ENCODE measurements at regions not wholly inside any gene's neighbourhood (a gene's known extent, or its start where the extent isn't known, plus 50 kb on each side); places are given as distances from the start of the nearest gene placed in this dataset.

DNA sequence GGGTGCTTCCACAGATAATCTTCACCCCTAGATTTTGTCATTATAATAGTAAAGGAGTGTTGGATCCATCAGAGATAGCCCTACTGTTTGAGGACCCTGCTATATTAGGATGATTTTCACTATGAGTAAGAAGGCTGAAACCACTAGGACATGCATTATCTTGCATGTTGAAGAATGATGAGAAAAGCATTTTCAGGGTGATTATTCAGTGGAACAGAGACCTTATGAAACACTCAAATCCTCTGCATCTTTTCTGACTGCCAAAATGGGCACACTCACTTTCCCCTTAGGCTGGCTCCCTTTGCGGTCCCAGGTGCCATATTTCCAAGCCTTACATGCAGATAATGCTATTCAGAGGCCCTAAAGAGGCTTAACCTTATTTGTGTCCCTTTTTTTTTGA, 296.9 kb downstream of the RND3 start:
- no peaks in the 10 kb centered on the region for H3K27me3 ChIP-seq (ENCODE audit: insufficient read depth, low read length)
- H3K27ac ChIP-seq (ENCODE audit: low read depth, low read length) = no peak overlapping the region
- no peaks in the 10 kb centered on the region for H3K36me3 ChIP-seq (ENCODE audit: insufficient read depth, low read length)
- H3K79me2 ChIP-seq (ENCODE audit: control insufficient read depth, insufficient read depth, low read length, unreplicated experiment) = no peaks in the 10 kb centered on the region
- H3K4me1 ChIP-seq (ENCODE audit: control insufficient read depth, insufficient read depth, low read length, unreplicated experiment) = peaks cover 3% of the 10 kb centered on the region
- no peak overlapping the region for H3K4me3 ChIP-seq (ENCODE audit: low read depth, low read length)
- H2AFZ ChIP-seq (ENCODE audit: low read length, unreplicated experiment) = no peak overlapping the region

DNA sequence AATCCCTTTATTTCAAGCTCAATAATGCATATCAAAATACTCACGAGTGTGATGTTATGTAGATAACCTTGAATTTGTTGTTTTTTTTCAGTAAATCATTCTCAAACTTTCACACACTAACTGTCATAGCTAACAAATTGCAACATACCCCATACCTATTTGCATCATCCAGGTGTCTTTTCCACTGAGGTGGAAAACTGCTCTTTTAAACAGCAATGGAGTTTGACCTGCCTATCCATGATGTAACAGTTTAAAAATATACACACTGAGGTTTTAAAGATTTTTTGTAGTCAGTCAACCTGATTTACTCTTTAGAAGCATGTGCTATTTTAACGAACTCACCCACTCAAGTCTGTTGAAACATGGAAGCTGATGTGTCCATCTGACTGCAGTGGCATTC, 298.7 kb downstream of the RND3 start:
- Histone ChIP-seq H3K27me3 (ENCODE audit: insufficient read depth, low read length) (no peaks in the 10 kb centered on the region), H3K36me3 (ENCODE audit: insufficient read depth, low read length) (no peaks in the 10 kb centered on the region), H2AFZ (ENCODE audit: low read length, unreplicated experiment) (no peak overlapping the region), H3K4me3 (ENCODE audit: low read depth, low read length) (no peak overlapping the region), H3K4me1 (ENCODE audit: control insufficient read depth, insufficient read depth, low read length, unreplicated experiment) (peaks cover 3% of the 10 kb centered on the region), H3K79me2 (ENCODE audit: control insufficient read depth, insufficient read depth, low read length, unreplicated experiment) (no peaks in the 10 kb centered on the region), H3K27ac (ENCODE audit: low read depth, low read length) (no peak overlapping the region)

- Histone ChIP-seq H3K27me3 (ENCODE audit: insufficient read depth, low read length) (no peaks in the 10 kb centered on the region), H3K79me2 (ENCODE audit: control insufficient read depth, insufficient read depth, low read length, unreplicated experiment) (no peaks in the 10 kb centered on the region), H2AFZ (ENCODE audit: low read length, unreplicated experiment) (peak overlapping the region; percentile 45), H3K27ac (ENCODE audit: low read depth, low read length) (no peak overlapping the region), H3K4me1 (ENCODE audit: control insufficient read depth, insufficient read depth, low read length, unreplicated experiment) (peaks cover 3% of the 10 kb centered on the region), H3K36me3 (ENCODE audit: insufficient read depth, low read length) (no peaks in the 10 kb centered on the region), H3K4me3 (ENCODE audit: low read depth, low read length) (no peak overlapping the region)
These were observed 299.3 kb downstream of the RND3 start for GRCh38 chr2:150188177-150188576.

- no peaks in the 10 kb centered on the region for H3K36me3 ChIP-seq (ENCODE audit: insufficient read depth, low read length)
- H2AFZ ChIP-seq (ENCODE audit: low read length, unreplicated experiment) = no peak overlapping the region
- no peaks in the 10 kb centered on the region for H3K79me2 ChIP-seq (ENCODE audit: control insufficient read depth, insufficient read depth, low read length, unreplicated experiment)
- H3K4me3 ChIP-seq (ENCODE audit: low read depth, low read length) = no peak overlapping the region
- no peaks in the 10 kb centered on the region for H3K4me1 ChIP-seq (ENCODE audit: control insufficient read depth, insufficient read depth, low read length, unreplicated experiment)
- H3K27me3 ChIP-seq (ENCODE audit: insufficient read depth, low read length) = no peaks in the 10 kb centered on the region
- H3K27ac ChIP-seq (ENCODE audit: low read depth, low read length) = no peak overlapping the region
These were observed 304.8 kb downstream of the RND3 start for GRCh38 chr2:150182566-150183235.

GRCh38 chr2:150178591-150178990, 308.9 kb downstream of the RND3 start:
- peaks cover 7% of the 10 kb centered on the region for H3K4me1 ChIP-seq (ENCODE audit: control insufficient read depth, insufficient read depth, low read length, unreplicated experiment)
- H3K4me3 ChIP-seq (ENCODE audit: low read depth, low read length) = no peak overlapping the region
- no peak overlapping the region for H3K27ac ChIP-seq (ENCODE audit: low read depth, low read length)
- no peak overlapping the region for H2AFZ ChIP-seq (ENCODE audit: low read length, unreplicated experiment)
- no peaks in the 10 kb centered on the region for H3K27me3 ChIP-seq (ENCODE audit: insufficient read depth, low read length)
- H3K36me3 ChIP-seq (ENCODE audit: insufficient read depth, low read length) = no peaks in the 10 kb centered on the region
- H3K79me2 ChIP-seq (ENCODE audit: control insufficient read depth, insufficient read depth, low read length, unreplicated experiment) = no peaks in the 10 kb centered on the region

GRCh38 chr2:150174971-150175421, 312.5 kb downstream of the RND3 start:
- H3K36me3 ChIP-seq (ENCODE audit: insufficient read depth, low read length) = no peaks in the 10 kb centered on the region
- H3K27ac ChIP-seq (ENCODE audit: low read depth, low read length) = no peak overlapping the region
- H3K79me2 ChIP-seq (ENCODE audit: control insufficient read depth, insufficient read depth, low read length, unreplicated experiment) = no peaks in the 10 kb centered on the region

GRCh38 chr2:150174056-150174805, 313.2 kb downstream of the RND3 start:
- H3K4me1 ChIP-seq (ENCODE audit: control insufficient read depth, insufficient read depth, low read length, unreplicated experiment) = peaks cover 15% of the 10 kb centered on the region
- no peak overlapping the region for H3K4me3 ChIP-seq (ENCODE audit: low read depth, low read length)
- H2AFZ ChIP-seq (ENCODE audit: low read length, unreplicated experiment) = no peak overlapping the region
- H3K27me3 ChIP-seq (ENCODE audit: insufficient read depth, low read length) = no peaks in the 10 kb centered on the region
- no peak overlapping the region for H3K27ac ChIP-seq (ENCODE audit: low read depth, low read length)
- H3K36me3 ChIP-seq (ENCODE audit: insufficient read depth, low read length) = no peaks in the 10 kb centered on the region
- H3K79me2 ChIP-seq (ENCODE audit: control insufficient read depth, insufficient read depth, low read length, unreplicated experiment) = no peaks in the 10 kb centered on the region

More at GRCh38 chr2:150174971-150175421, 312.5 kb downstream of the RND3 start:
- Histone ChIP-seq H2AFZ (ENCODE audit: low read length, unreplicated experiment) (no peak overlapping the region), H3K4me1 (ENCODE audit: control insufficient read depth, insufficient read depth, low read length, unreplicated experiment) (peaks cover 7% of the 10 kb centered on the region), H3K4me3 (ENCODE audit: low read depth, low read length) (no peak overlapping the region), H3K27me3 (ENCODE audit: insufficient read depth, low read length) (no peaks in the 10 kb centered on the region)

- H3K79me2 ChIP-seq (ENCODE audit: control insufficient read depth, insufficient read depth, low read length, unreplicated experiment) = no peaks in the 10 kb centered on the region
- no peak overlapping the region for H3K27ac ChIP-seq (ENCODE audit: low read depth, low read length)
- H3K27me3 ChIP-seq (ENCODE audit: insufficient read depth, low read length) = no peaks in the 10 kb centered on the region
- H2AFZ ChIP-seq (ENCODE audit: low read length, unreplicated experiment) = no peak overlapping the region
- H3K4me3 ChIP-seq (ENCODE audit: low read depth, low read length) = no peak overlapping the region
- H3K4me1 ChIP-seq (ENCODE audit: control insufficient read depth, insufficient read depth, low read length, unreplicated experiment) = peaks cover 44% of the 10 kb centered on the region
- no peaks in the 10 kb centered on the region for H3K36me3 ChIP-seq (ENCODE audit: insufficient read depth, low read length)
These were observed 316.4 kb downstream of the RND3 start for GRCh38 chr2:150171065-150171548.

GRCh38 chr2:150169237-150169629, 318.2 kb downstream of the RND3 start:
- H3K4me3 ChIP-seq (ENCODE audit: low read depth, low read length) = no peak overlapping the region
- peak overlapping the region; percentile 67 for H2AFZ ChIP-seq (ENCODE audit: low read length, unreplicated experiment)
- peaks cover 44% of the 10 kb centered on the region for H3K4me1 ChIP-seq (ENCODE audit: control insufficient read depth, insufficient read depth, low read length, unreplicated experiment)
- peak overlapping the region; percentile 71 for H3K27ac ChIP-seq (ENCODE audit: low read depth, low read length)
- H3K79me2 ChIP-seq (ENCODE audit: control insufficient read depth, insufficient read depth, low read length, unreplicated experiment) = no peaks in the 10 kb centered on the region
- no peaks in the 10 kb centered on the region for H3K36me3 ChIP-seq (ENCODE audit: insufficient read depth, low read length)
- no peaks in the 10 kb centered on the region for H3K27me3 ChIP-seq (ENCODE audit: insufficient read depth, low read length)

- Histone ChIP-seq H3K4me3 (ENCODE audit: low read depth, low read length) (no peak overlapping the region), H3K4me1 (ENCODE audit: control insufficient read depth, insufficient read depth, low read length, unreplicated experiment) (peaks cover 41% of the 10 kb centered on the region), H3K79me2 (ENCODE audit: control insufficient read depth, insufficient read depth, low read length, unreplicated experiment) (no peaks in the 10 kb centered on the region), H3K27ac (ENCODE audit: low read depth, low read length) (peak overlapping the region; percentile 71), H3K27me3 (ENCODE audit: insufficient read depth, low read length) (no peaks in the 10 kb centered on the region), H3K36me3 (ENCODE audit: insufficient read depth, low read length) (no peaks in the 10 kb centered on the region), H2AFZ (ENCODE audit: low read length, unreplicated experiment) (peak overlapping the region; percentile 57)
These were observed 318.8 kb downstream of the RND3 start for GRCh38 chr2:150168595-150169236.

Data from ACC112 (cell line).